HCT116 (cell line): ENCODE measurements at regions not wholly inside any gene's neighbourhood (a gene's known extent, or its start where the extent isn't known, plus 50 kb on each side); places are given as distances from the start of the nearest gene placed in this dataset.

Experiments
- CTCF ChIP-seq, 3 experiments: fragments of 200-600 bp in 1 of 3; sonication (generic) in 1 of 3; IDR thresholded peaks in 2 of 3; conservative IDR thresholded peaks in 1 of 3; 2 replicates each; pipeline ENCODE4 v1.5.1; 2012 to 2017; ENCODE audit warnings: low read depth in 2 of 3, low read length in 2 of 3, antibody characterized with exemption in 1 of 3, borderline replicate concordance in 1 of 3, control low read depth in 1 of 3, mild to moderate bottlenecking in 1 of 3, mixed read lengths in 1 of 3, mixed run types in 1 of 3, moderate library complexity in 1 of 3; ENCODE audit not compliant: insufficient read depth in 1 of 3
- MAX ChIP-seq: IDR thresholded peaks from 2 replicates; pipeline ENCODE4 v1.6.1; 2012
- POLR2A ChIP-seq: IDR thresholded peaks from 2 replicates; pipeline ENCODE4 v1.7.0; 2011; ENCODE audit warnings: borderline replicate concordance; ENCODE audit not compliant: insufficient read depth, insufficient read length; ENCODE audit errors: extremely low read depth

GRCh38 chr2:54402350-54402749 is 53.8 kb upstream of the SPTBN1 start:
- TF ChIP-seq POLR2A (no peak), CTCF (IDR thresholded peaks at IDR 0.05 in 2 of 3, conservative IDR thresholded peaks at IDR 0.05 in 1 of 3; ENCODE audit: borderline replicate concordance in 1 of 3, insufficient read depth in 1 of 3, low read depth in 2 of 3, low read length in 2 of 3) (no peak), MAX (no peak)
